Left ventricle myocardium inferior (tissue), 1 donor: ENCODE measurements at regions not wholly inside any gene's neighbourhood (a gene's known extent, or its start where the extent isn't known, plus 50 kb on each side); places are given as distances from the start of the nearest gene placed in this dataset.

Experiments
- DNase-seq: peaks from one replicate; pipeline ENCODE4 v3.0.0-alpha.2; 2020
- H3K27ac ChIP-seq: fragments of 200-600 bp; replicated peaks from 2 replicates; pipeline ENCODE4 v1.8.0; 2021
- H3K27me3 ChIP-seq: fragments of 200-600 bp; 2 replicates; pipeline ENCODE4 v1.8.0; 2021; ENCODE audit warnings: low read depth
- H3K36me3 ChIP-seq: fragments of 200-600 bp; 2 replicates; pipeline ENCODE4 v1.8.0; 2021
- H3K4me1 ChIP-seq: fragments of 200-600 bp; 2 replicates; pipeline ENCODE4 v1.8.0; 2021
- H3K4me3 ChIP-seq: fragments of 200-600 bp; 2 replicates; pipeline ENCODE4 v1.8.0; 2021; ENCODE audit warnings: mild to moderate bottlenecking, moderate library complexity
- H3K9me3 ChIP-seq: fragments of 200-600 bp; replicated peaks from 2 replicates; pipeline ENCODE4 v1.8.0; 2021
- CTCF ChIP-seq: fragments of 200-600 bp; IDR thresholded peaks from 2 replicates; pipeline ENCODE4 v1.8.0; 2021; ENCODE audit warnings: antibody characterized with exemption, mild to moderate bottlenecking, borderline replicate concordance
- intact Hi-C: fragments of 100-400 bp; cut with micrococcal nuclease; formaldehyde crosslinking; loops from one replicate; pipeline ENCODE4 v1.11.0; 2022
- donor health status: DM: no; HTN: yes; CAD: no; lungs with severe emphysema.

DNA sequence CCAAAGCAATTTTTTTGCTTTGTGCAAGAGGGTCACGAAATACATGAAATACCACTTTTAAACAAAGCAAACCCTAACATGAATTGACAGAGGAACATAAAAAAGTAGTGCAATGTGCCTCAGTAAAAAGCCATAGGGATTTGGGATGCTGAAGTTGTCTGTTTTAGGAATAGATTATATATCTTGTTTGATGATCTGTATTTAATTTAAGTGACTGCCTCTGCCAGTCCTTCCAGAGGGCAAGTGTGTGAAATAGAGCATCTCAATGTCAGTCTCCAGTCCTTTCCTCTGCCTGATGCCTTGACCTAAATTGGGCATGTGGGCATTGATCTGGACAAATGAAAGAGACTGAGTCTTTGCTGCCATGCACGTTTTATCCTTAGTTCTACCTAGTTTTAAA lies 222.8 kb downstream of the PTPRC start:
- intact Hi-C loops: no loop called here
- Histone ChIP-seq H3K9me3 (no peaks in the 10 kb centered on the region), H3K27ac (no peak overlapping the region), H3K4me3 (no peak overlapping the region), H3K4me1 (peaks cover 22% of the 10 kb centered on the region), H3K27me3 (no peaks in the 10 kb centered on the region), H3K36me3 (no peaks in the 10 kb centered on the region)
- DNase-seq: no peak
- TF ChIP-seq CTCF: no peak

DNA sequence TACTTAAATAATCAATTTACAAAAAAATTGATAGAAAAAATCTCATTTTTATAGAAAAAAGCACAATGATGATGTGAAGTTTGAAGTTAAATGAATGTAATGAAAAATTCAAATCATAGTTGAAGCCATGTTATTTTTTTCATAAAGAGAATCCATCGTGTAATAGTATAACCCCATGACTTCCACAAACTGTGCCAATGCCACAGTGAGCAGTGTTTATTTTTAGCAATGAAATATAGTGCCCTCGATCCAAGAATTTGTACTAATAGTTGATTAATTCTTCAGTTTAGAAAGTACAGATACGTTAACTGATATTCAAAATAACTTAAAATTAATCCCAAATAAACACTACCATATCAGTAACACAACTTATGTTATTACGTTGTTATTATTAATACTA lies 225.9 kb downstream of the PTPRC start:
- TF ChIP-seq CTCF: no peak
- peaks cover 30% of the 10 kb centered on the region for H3K4me1 ChIP-seq
- no peaks in the 10 kb centered on the region for H3K27me3 ChIP-seq
- intact Hi-C loops: no loop called here
- H3K4me3 ChIP-seq: no peak overlapping the region
- H3K9me3 ChIP-seq: no peaks in the 10 kb centered on the region
- DNase-seq: no peak
- no peaks in the 10 kb centered on the region for H3K36me3 ChIP-seq
- H3K27ac ChIP-seq: no peak overlapping the region

GRCh38 chr1:198865319-198865718 lies 226.5 kb downstream of the PTPRC start:
- H3K4me1 ChIP-seq: peaks cover 30% of the 10 kb centered on the region
- H3K9me3 ChIP-seq: no peaks in the 10 kb centered on the region
- H3K36me3 ChIP-seq: no peaks in the 10 kb centered on the region
- peak overlapping the region; percentile 18 for H3K27ac ChIP-seq
- intact Hi-C loops: no loop called here
- no peak overlapping the region for H3K4me3 ChIP-seq
- no peak for DNase-seq
- TF ChIP-seq CTCF: no peak
- no peaks in the 10 kb centered on the region for H3K27me3 ChIP-seq

DNA sequence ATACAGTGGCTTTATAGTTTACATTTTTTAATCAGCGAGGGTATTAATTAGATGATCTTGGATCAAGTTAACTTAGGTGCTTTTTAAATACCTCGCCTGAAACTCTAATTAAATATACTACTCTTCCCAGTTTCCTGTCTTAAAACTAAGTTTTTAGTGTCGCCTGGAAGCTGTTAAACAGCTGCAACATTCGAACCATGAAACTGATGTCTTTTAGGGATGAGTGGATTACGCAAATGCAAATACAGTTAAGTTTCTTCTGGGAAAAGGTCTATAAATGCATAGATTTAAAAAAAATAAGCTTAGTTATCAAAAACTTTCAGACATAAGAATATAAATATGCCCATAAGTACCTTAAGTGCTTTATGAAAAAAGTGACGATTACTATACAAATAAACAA lies 228.3 kb downstream of the PTPRC start:
- Histone ChIP-seq H3K9me3 (peaks cover 4% of the 10 kb centered on the region), H3K27me3 (no peaks in the 10 kb centered on the region), H3K36me3 (no peaks in the 10 kb centered on the region), H3K4me3 (no peak overlapping the region), H3K27ac (peak overlapping the region; percentile 18), H3K4me1 (peaks cover 30% of the 10 kb centered on the region)
- DNase-seq: no peak
- intact Hi-C loops: no loop called here
- no peak for TF ChIP-seq CTCF

DNA sequence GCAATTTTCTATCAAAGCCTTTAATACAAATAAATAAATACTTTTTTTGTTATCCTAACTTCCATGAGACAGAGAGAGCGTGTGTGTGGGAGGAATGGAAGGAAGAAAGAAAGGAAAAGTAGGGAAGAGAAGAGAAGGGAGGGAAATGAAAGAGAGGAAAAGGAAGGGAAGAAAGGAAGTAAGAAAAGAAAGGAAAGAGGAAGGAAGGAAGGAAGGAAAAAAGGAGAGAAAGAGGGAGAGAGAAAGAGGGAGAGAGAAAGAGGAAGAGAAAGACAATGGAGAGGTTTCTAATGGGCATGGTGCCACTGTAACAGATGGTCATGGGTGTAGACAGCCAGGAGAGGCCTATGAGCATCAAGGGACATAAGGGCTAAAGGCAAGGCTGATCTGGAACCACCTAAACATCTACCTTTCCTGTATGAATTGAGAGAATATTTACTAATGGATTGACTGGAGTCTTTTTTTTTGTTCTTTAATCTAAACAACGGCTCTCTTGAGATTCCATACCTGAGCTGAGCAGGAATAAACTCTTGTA lies 234.9 kb downstream of the PTPRC start:
- H3K9me3 ChIP-seq: peaks cover 4% of the 10 kb centered on the region
- intact Hi-C loops: no loop called here
- no peak overlapping the region for H3K27ac ChIP-seq
- H3K27me3 ChIP-seq: no peaks in the 10 kb centered on the region
- no peaks in the 10 kb centered on the region for H3K36me3 ChIP-seq
- no peaks in the 10 kb centered on the region for H3K4me1 ChIP-seq
- no peak overlapping the region for H3K4me3 ChIP-seq
- no peak for TF ChIP-seq CTCF
- no peak for DNase-seq
